PC-3 (cell line): ENCODE measurements at regions not wholly inside any gene's neighbourhood (a gene's known extent, or its start where the extent isn't known, plus 50 kb on each side); places are given as distances from the start of the nearest gene placed in this dataset.

Experiments
- ATAC-seq: fragments of 200-7000 bp; cut with Tn5 transposase; 2 replicates; pipeline ENCODE4 v1.9.1; 2020; ENCODE audit warnings: mild to moderate bottlenecking, moderate library complexity
- BruUV-seq: library from RNA; stranded (reverse); fragments of 400-500 nt; replicated peaks from 2 replicates; lab custom pipeline; 2021; lab: Mats Ljungman, UMichigan
- CTCF ChIA-PET: fragments of 300-600 bp; sonication (Branson Sonifier 250); formaldehyde crosslinking; loops from one replicate; lab custom pipeline; 2022; ENCODE audit warnings: antibody characterized with exemption; lab: Charles Lee
- POLR2A ChIA-PET: fragments of 300-600 bp; sonication (Branson Sonifier 250); formaldehyde crosslinking; loops from one replicate; lab custom pipeline; 2022; ENCODE audit warnings: antibody characterized with exemption; ENCODE audit not compliant: unreplicated experiment; lab: Charles Lee
- DNase-seq: peaks from one replicate; pipeline ENCODE4 v3.0.0-alpha.2; 2015
- H2AFZ ChIP-seq: fragments of 300-600 bp; sonication (generic); 2 replicates; pipeline ENCODE4 v1.6.0; 2016; ENCODE audit warnings: antibody characterized with exemption, low read length
- H3F3A ChIP-seq: fragments of 300-600 bp; sonication (generic); one replicate; pipeline ENCODE4 v1.6.0; 2017; ENCODE audit warnings: antibody characterized with exemption, low read length, control low read depth, mild to moderate bottlenecking; ENCODE audit not compliant: unreplicated experiment
- H3K27ac ChIP-seq: fragments of 300-600 bp; sonication (generic); 2 replicates; pipeline ENCODE4 v1.5.1; 2016; ENCODE audit warnings: mild to moderate bottlenecking, low read length
- H3K27me3 ChIP-seq: fragments of 300-600 bp; sonication (generic); 2 replicates; pipeline ENCODE4 v1.6.1; 2016; ENCODE audit warnings: low read length, mixed read lengths
- H3K36me3 ChIP-seq: fragments of 300-600 bp; sonication (generic); 2 replicates; pipeline ENCODE4 v1.6.1; 2016; ENCODE audit warnings: low read depth, mixed run types, low read length, mixed read lengths
- H3K4me1 ChIP-seq: fragments of 300-600 bp; sonication (generic); 2 replicates; pipeline ENCODE4 v1.5.1; 2016; ENCODE audit warnings: low read length; ENCODE audit not compliant: insufficient read depth
- H3K4me2 ChIP-seq: fragments of 300-600 bp; sonication (generic); 2 replicates; pipeline ENCODE4 v1.6.0; 2016; ENCODE audit warnings: low read length
- H3K4me3 ChIP-seq: fragments of 300-600 bp; sonication (generic); 2 replicates; pipeline ENCODE4 v1.5.1; 2016; ENCODE audit warnings: mild to moderate bottlenecking, low read length, mixed read lengths
- H3K79me2 ChIP-seq: fragments of 300-600 bp; sonication (generic); 2 replicates; pipeline ENCODE4 v1.6.1; 2017; ENCODE audit warnings: low read length, mixed read lengths
- H3K9ac ChIP-seq: fragments of 300-600 bp; sonication (generic); 2 replicates; pipeline ENCODE4 v1.6.0; 2016; ENCODE audit warnings: mild to moderate bottlenecking, low read length
- H3K9me2 ChIP-seq: fragments of 300-600 bp; sonication (generic); replicated peaks from 2 replicates; pipeline ENCODE4 v1.6.1; 2016; ENCODE audit warnings: mixed run types, low read length, mixed read lengths
- H3K9me3 ChIP-seq: fragments of 300-600 bp; sonication (generic); 2 replicates; pipeline ENCODE4 v1.6.1; 2016; ENCODE audit warnings: low read length, mixed read lengths
- H4K20me1 ChIP-seq: fragments of 300-600 bp; sonication (generic); 2 replicates; pipeline ENCODE4 v1.6.1; 2016; ENCODE audit warnings: low read length, mixed read lengths
- CTCF ChIP-seq: fragments of 300-600 bp; sonication (generic); conservative IDR thresholded peaks from 2 replicates; pipeline ENCODE4 v1.5.1; 2017; ENCODE audit warnings: antibody characterized with exemption, low read depth, mild to moderate bottlenecking, low read length
- EZH2 ChIP-seq: fragments of 300-600 bp; sonication (generic); IDR thresholded peaks from one replicate; pipeline ENCODE4 v1.6.1; 2017; ENCODE audit warnings: antibody characterized with exemption, mild to moderate bottlenecking, low read length; ENCODE audit not compliant: unreplicated experiment
- EZH2phosphoT487 ChIP-seq: fragments of 300-600 bp; sonication (generic); IDR thresholded peaks from 2 replicates; pipeline ENCODE4 v1.6.1; 2018; ENCODE audit warnings: mild to moderate bottlenecking, antibody characterized with exemption, low read length, borderline replicate concordance
- intact Hi-C: fragments of 100-400 bp; cut with micrococcal nuclease; formaldehyde crosslinking; loops from 2 replicates; pipeline ENCODE4 v1.9.0; 2023

GRCh38 chr14:81802341-81802740 is 268.7 kb upstream of the SEL1L start:
- H3K27ac ChIP-seq = no peak overlapping the region
- no peaks in the 10 kb centered on the region for H3F3A ChIP-seq
- H3K4me2 ChIP-seq = no peak overlapping the region
- no peak overlapping the region for H2AFZ ChIP-seq
- H3K36me3 ChIP-seq = no peaks in the 10 kb centered on the region
- no peaks in the 10 kb centered on the region for H4K20me1 ChIP-seq
- H3K9me3 ChIP-seq = peaks cover 8% of the 10 kb centered on the region
- no peaks in the 10 kb centered on the region for H3K4me1 ChIP-seq
- no peaks in the 10 kb centered on the region for H3K79me2 ChIP-seq
- ChIA-PET CTCF (no interaction called here), POLR2A (no interaction called here)
- TF ChIP-seq EZH2 = no peak
- no peak for TF ChIP-seq EZH2phosphoT487
- no peak for TF ChIP-seq CTCF
- H3K4me3 ChIP-seq = no peak overlapping the region
- H3K9ac ChIP-seq = no peak overlapping the region
- H3K27me3 ChIP-seq = no peaks in the 10 kb centered on the region
- no peak for DNase-seq
- intact Hi-C loops = no loop called here
- H3K9me2 ChIP-seq = no peaks in the 10 kb centered on the region
- no peak for ATAC-seq
- no TSS peak for BruUV-seq

- no peak overlapping the region for H3K27ac ChIP-seq
- H3K9me3 ChIP-seq = peaks cover 4% of the 10 kb centered on the region
- intact Hi-C loops = no loop called here
- ATAC-seq (no peak), DNase-seq (no peak)
- no peaks in the 10 kb centered on the region for H4K20me1 ChIP-seq
- no peak overlapping the region for H2AFZ ChIP-seq
- TF ChIP-seq EZH2phosphoT487 (no peak), EZH2 (no peak), CTCF (no peak)
- H3K9ac ChIP-seq = no peak overlapping the region
- H3K4me2 ChIP-seq = no peak overlapping the region
- POLR2A ChIA-PET = no interaction called here
- H3K27me3 ChIP-seq = no peaks in the 10 kb centered on the region
- H3K9me2 ChIP-seq = no peaks in the 10 kb centered on the region
- H3K79me2 ChIP-seq = no peaks in the 10 kb centered on the region
- H3K36me3 ChIP-seq = no peaks in the 10 kb centered on the region
- BruUV-seq = no TSS peak
- no peaks in the 10 kb centered on the region for H3F3A ChIP-seq
- no peak overlapping the region for H3K4me3 ChIP-seq
- CTCF ChIA-PET = no interaction called here
- no peaks in the 10 kb centered on the region for H3K4me1 ChIP-seq
These were observed 272.1 kb upstream of the SEL1L start for GRCh38 chr14:81805785-81806184.

- ChIA-PET POLR2A (no interaction called here), CTCF (no interaction called here)
- TF ChIP-seq EZH2phosphoT487 (no peak), CTCF (no peak), EZH2 (no peak)
- Histone ChIP-seq H3K79me2 (no peaks in the 10 kb centered on the region), H3F3A (no peaks in the 10 kb centered on the region), H3K9ac (no peak overlapping the region), H3K4me3 (no peak overlapping the region), H2AFZ (no peak overlapping the region), H3K4me2 (no peak overlapping the region), H4K20me1 (no peaks in the 10 kb centered on the region), H3K36me3 (no peaks in the 10 kb centered on the region), H3K9me2 (no peaks in the 10 kb centered on the region), H3K27me3 (no peaks in the 10 kb centered on the region), H3K4me1 (no peaks in the 10 kb centered on the region), H3K27ac (no peak overlapping the region), H3K9me3 (no peaks in the 10 kb centered on the region)
- DNase-seq (no peak), ATAC-seq (no peak)
- intact Hi-C loops = no loop called here
- BruUV-seq = no TSS peak
These were observed 278.1 kb upstream of the SEL1L start for GRCh38 chr14:81811705-81812269.
